ENCODE measurements at regions not wholly inside any gene's neighbourhood (a gene's known extent, or its start where the extent isn't known, plus 50 kb on each side); places are given as distances from the start of the nearest gene placed in this dataset.

- no peak overlapping the region for H3K4me3 ChIP-seq (ENCODE audit: low read depth, low read length)
- ChIA-PET POLR2A (no interaction called here), CTCF (no interaction called here)
- no peak for DNase-seq (ENCODE audit: low read depth, low spot score)
- no peak for TF ChIP-seq CTCF (IDR thresholded peaks at IDR 0.05; ENCODE audit: insufficient read depth, low read length, missing control alignments)
Measured at GRCh38 chr2:212873256-212873655, 278.2 kb downstream of the IKZF2 start.

GRCh38 chr2:212871597-212871996, 279.8 kb downstream of the IKZF2 start:
- DNase-seq (ENCODE audit: low read depth, low spot score) = no peak
- POLR2A ChIA-PET = no interaction called here
- TF ChIP-seq CTCF (IDR thresholded peaks at IDR 0.05; ENCODE audit: insufficient read depth, low read length, missing control alignments) = no peak
- CTCF ChIA-PET = interaction anchor here (2.4 kb wide), 1 partner anchor 21 kb away, joined by 9 read pairs; no protein-coding TSS in a partner anchor
- no peak overlapping the region for H3K4me3 ChIP-seq (ENCODE audit: low read depth, low read length)

- no peak for DNase-seq (ENCODE audit: low read depth, low spot score)
- ChIA-PET POLR2A (no interaction called here), CTCF (interaction anchor here (1.7 kb wide), 1 partner anchor 28 kb away, joined by 10 read pairs; no protein-coding TSS in a partner anchor)
- no peak overlapping the region for H3K4me3 ChIP-seq (ENCODE audit: low read depth, low read length)
- no peak for TF ChIP-seq CTCF (IDR thresholded peaks at IDR 0.05; ENCODE audit: insufficient read depth, low read length, missing control alignments)
Measured at GRCh38 chr2:212864186-212864585, 287.2 kb downstream of the IKZF2 start.

GRCh38 chr2:212863185-212863588, 288.2 kb downstream of the IKZF2 start:
- no peak for DNase-seq (ENCODE audit: low read depth, low spot score)
- ChIA-PET POLR2A (no interaction called here), CTCF (interaction anchor here (0.8 kb wide), 1 partner anchor 289 kb away, joined by 3 read pairs; no protein-coding TSS in a partner anchor)
- TF ChIP-seq CTCF (IDR thresholded peaks at IDR 0.05; ENCODE audit: insufficient read depth, low read length, missing control alignments) = peak; percentile 9
- H3K4me3 ChIP-seq (ENCODE audit: low read depth, low read length) = no peak overlapping the region

- ChIA-PET POLR2A (no interaction called here), CTCF (no interaction called here)
- no peak for DNase-seq (ENCODE audit: low read depth, low spot score)
- no peak for TF ChIP-seq CTCF (IDR thresholded peaks at IDR 0.05; ENCODE audit: insufficient read depth, low read length, missing control alignments)
- no peak overlapping the region for H3K4me3 ChIP-seq (ENCODE audit: low read depth, low read length)
Measured at GRCh38 chr2:212858496-212858895, 292.9 kb downstream of the IKZF2 start.

GRCh38 chr2:212854771-212855170, 296.6 kb downstream of the IKZF2 start:
- ChIA-PET CTCF (interaction anchor here (1.1 to 1.5 kb wide), 2 partner anchors 38 to 300 kb away, joined by 3 read pairs; no protein-coding TSS in a partner anchor), POLR2A (no interaction called here)
- H3K4me3 ChIP-seq (ENCODE audit: low read depth, low read length) = no peak overlapping the region
- no peak for DNase-seq (ENCODE audit: low read depth, low spot score)
- TF ChIP-seq CTCF (IDR thresholded peaks at IDR 0.05; ENCODE audit: insufficient read depth, low read length, missing control alignments) = no peak

Data from AG04449 (cell line).